ENCODE measurements at regions not wholly inside any gene's neighbourhood (a gene's known extent, or its start where the extent isn't known, plus 50 kb on each side); places are given as distances from the start of the nearest gene placed in this dataset.

GRCh38 chr2:156708051-156708450 is 271.9 kb downstream of the GPD2 start:
- intact Hi-C loops (cut with DNase I), result no loop called here
- ATAC-seq, result no peak
- no peak overlapping the region for H3K27ac ChIP-seq
- no peaks in the 10 kb centered on the region for H3K27me3 ChIP-seq
- no peaks in the 10 kb centered on the region for H3K4me1 ChIP-seq
- 72 to 77% methylated on average over 2 of the region's 2 CpGs for WGBS, 2 donors
- no peaks in the 10 kb centered on the region for H3K9me3 ChIP-seq
- no peaks in the 10 kb centered on the region for H3K36me3 ChIP-seq (replicated peaks in 1 of 2; ENCODE audit: insufficient read depth in 1 of 2, low read depth in 2 of 2)
- TF ChIP-seq CTCF (IDR thresholded peaks at IDR 0.05), result no peak
- TF ChIP-seq POLR2A (IDR thresholded peaks at IDR 0.05), result no peak
- DNase-seq, result no peak
- no peak overlapping the region for H3K4me3 ChIP-seq

GRCh38 chr2:156709091-156709490 is 272.9 kb downstream of the GPD2 start:
- Histone ChIP-seq H3K36me3 (replicated peaks in 1 of 2; ENCODE audit: insufficient read depth in 1 of 2, low read depth in 2 of 2) (no peaks in the 10 kb centered on the region), H3K9me3 (no peaks in the 10 kb centered on the region), H3K27me3 (no peaks in the 10 kb centered on the region), H3K4me3 (no peak overlapping the region), H3K27ac (no peak overlapping the region), H3K4me1 (no peaks in the 10 kb centered on the region)
- WGBS, 2 donors, result 68 to 74% methylated on average over 4 of the region's 4 CpGs
- intact Hi-C loops (cut with DNase I), result no loop called here
- TF ChIP-seq POLR2A (IDR thresholded peaks at IDR 0.05) (no peak), CTCF (IDR thresholded peaks at IDR 0.05) (no peak)
- ATAC-seq, result no peak
- DNase-seq, result no peak

- Histone ChIP-seq H3K4me3 (no peak overlapping the region), H3K27me3 (no peaks in the 10 kb centered on the region), H3K4me1 (no peaks in the 10 kb centered on the region), H3K9me3 (no peaks in the 10 kb centered on the region), H3K36me3 (replicated peaks in 1 of 2; ENCODE audit: insufficient read depth in 1 of 2, low read depth in 2 of 2) (no peaks in the 10 kb centered on the region), H3K27ac (no peak overlapping the region)
- TF ChIP-seq CTCF (IDR thresholded peaks at IDR 0.05) (no peak), POLR2A (IDR thresholded peaks at IDR 0.05) (no peak)
- WGBS, 2 donors, result 39 to 60% methylated on average over 3 of the region's 3 CpGs
- no peak for ATAC-seq
- no peak for DNase-seq
- intact Hi-C loops (cut with DNase I), result no loop called here
These were observed 282.9 kb downstream of the GPD2 start for GRCh38 chr2:156719036-156719435.

- DNase-seq, result no peak
- intact Hi-C loops (cut with DNase I), result no loop called here
- no peaks in the 10 kb centered on the region for H3K4me1 ChIP-seq
- no peak overlapping the region for H3K4me3 ChIP-seq
- no peaks in the 10 kb centered on the region for H3K9me3 ChIP-seq
- TF ChIP-seq CTCF (IDR thresholded peaks at IDR 0.05) (no peak), POLR2A (IDR thresholded peaks at IDR 0.05) (no peak)
- H3K27me3 ChIP-seq, result no peaks in the 10 kb centered on the region
- H3K36me3 ChIP-seq (replicated peaks in 1 of 2; ENCODE audit: insufficient read depth in 1 of 2, low read depth in 2 of 2), result no peaks in the 10 kb centered on the region
- no peak for ATAC-seq
- no peak overlapping the region for H3K27ac ChIP-seq
These were observed 291.7 kb downstream of the GPD2 start for GRCh38 chr2:156727867-156728266.

GRCh38 chr2:156728328-156728727 is 292.1 kb downstream of the GPD2 start:
- Histone ChIP-seq H3K27me3 (no peaks in the 10 kb centered on the region), H3K4me1 (no peaks in the 10 kb centered on the region), H3K36me3 (replicated peaks in 1 of 2; ENCODE audit: insufficient read depth in 1 of 2, low read depth in 2 of 2) (no peaks in the 10 kb centered on the region), H3K4me3 (no peak overlapping the region), H3K9me3 (no peaks in the 10 kb centered on the region), H3K27ac (no peak overlapping the region)
- WGBS, 2 donors, result 81 to 83% methylated on average over 2 of the region's 2 CpGs
- TF ChIP-seq POLR2A (IDR thresholded peaks at IDR 0.05) (no peak), CTCF (IDR thresholded peaks at IDR 0.05) (no peak)
- DNase-seq, result no peak
- ATAC-seq, result no peak
- intact Hi-C loops (cut with DNase I), result no loop called here
